ENCODE measurements at regions not wholly inside any gene's neighbourhood (a gene's known extent, or its start where the extent isn't known, plus 50 kb on each side); places are given as distances from the start of the nearest gene placed in this dataset.

GRCh38 chr18:22790545-22791309 is 142.4 kb upstream of the RBBP8 start:
- in situ Hi-C loops (cut with MboI; ENCODE audit: low sequenced_read_pairs, unreplicated experiment): loop anchor here (25.0 kb wide), 2 partner anchors 103 to 1422 kb away; no protein-coding TSS in a partner anchor
- no peak for DNase-seq (ENCODE audit: low spot score)
- no peak for TF ChIP-seq CTCF (IDR thresholded peaks at IDR 0.05; ENCODE audit: borderline replicate concordance, control extremely low read depth, extremely low read depth, insufficient read depth, missing control alignments)

- TF ChIP-seq CTCF (IDR thresholded peaks at IDR 0.05; ENCODE audit: borderline replicate concordance, control extremely low read depth, extremely low read depth, insufficient read depth, missing control alignments): no peak
- in situ Hi-C loops (cut with MboI; ENCODE audit: low sequenced_read_pairs, unreplicated experiment): loop anchor here (25.0 kb wide), 2 partner anchors 104 to 1421 kb away; no protein-coding TSS in a partner anchor
- no peak for DNase-seq (ENCODE audit: low spot score)
Observed at GRCh38 chr18:22791310-22791610, 141.9 kb upstream of the RBBP8 start.

GRCh38 chr18:22796113-22796512 is 137.0 kb upstream of the RBBP8 start:
- no peak for TF ChIP-seq CTCF (IDR thresholded peaks at IDR 0.05; ENCODE audit: borderline replicate concordance, control extremely low read depth, extremely low read depth, insufficient read depth, missing control alignments)
- DNase-seq (ENCODE audit: low spot score): no peak

DNA sequence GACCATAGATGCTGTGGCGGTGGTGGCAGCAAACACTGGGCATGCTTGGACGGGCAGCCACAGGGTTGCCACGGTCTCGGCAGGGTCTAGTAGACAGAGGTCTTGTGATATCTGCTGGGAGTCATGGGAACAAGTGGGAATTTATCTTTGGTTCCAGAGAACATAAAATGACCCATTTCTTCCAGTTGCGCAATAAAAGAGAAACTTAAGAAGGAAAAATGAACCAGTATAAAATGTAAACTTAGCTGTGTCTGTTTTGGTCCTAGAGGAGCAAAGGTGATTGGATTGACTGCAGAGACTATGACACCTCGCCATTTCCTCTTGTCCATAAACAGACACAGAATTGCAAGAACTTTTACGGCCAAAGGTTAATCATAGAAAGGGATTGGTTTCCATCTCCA is 132.6 kb upstream of the RBBP8 start:
- no peak for TF ChIP-seq CTCF (IDR thresholded peaks at IDR 0.05; ENCODE audit: borderline replicate concordance, control extremely low read depth, extremely low read depth, insufficient read depth, missing control alignments)
- no peak for DNase-seq (ENCODE audit: low spot score)
- in situ Hi-C loops (cut with MboI; ENCODE audit: low sequenced_read_pairs, unreplicated experiment): loop anchor here (25.0 kb wide), 2 partner anchors 187 to 587 kb away; no protein-coding TSS in a partner anchor

More at GRCh38 chr18:22796113-22796512, 137.0 kb upstream of the RBBP8 start:
- in situ Hi-C loops (cut with MboI; ENCODE audit: low sequenced_read_pairs, unreplicated experiment): loop anchor here (25.0 kb wide), 2 partner anchors 109 to 1416 kb away; no protein-coding TSS in a partner anchor

DNA sequence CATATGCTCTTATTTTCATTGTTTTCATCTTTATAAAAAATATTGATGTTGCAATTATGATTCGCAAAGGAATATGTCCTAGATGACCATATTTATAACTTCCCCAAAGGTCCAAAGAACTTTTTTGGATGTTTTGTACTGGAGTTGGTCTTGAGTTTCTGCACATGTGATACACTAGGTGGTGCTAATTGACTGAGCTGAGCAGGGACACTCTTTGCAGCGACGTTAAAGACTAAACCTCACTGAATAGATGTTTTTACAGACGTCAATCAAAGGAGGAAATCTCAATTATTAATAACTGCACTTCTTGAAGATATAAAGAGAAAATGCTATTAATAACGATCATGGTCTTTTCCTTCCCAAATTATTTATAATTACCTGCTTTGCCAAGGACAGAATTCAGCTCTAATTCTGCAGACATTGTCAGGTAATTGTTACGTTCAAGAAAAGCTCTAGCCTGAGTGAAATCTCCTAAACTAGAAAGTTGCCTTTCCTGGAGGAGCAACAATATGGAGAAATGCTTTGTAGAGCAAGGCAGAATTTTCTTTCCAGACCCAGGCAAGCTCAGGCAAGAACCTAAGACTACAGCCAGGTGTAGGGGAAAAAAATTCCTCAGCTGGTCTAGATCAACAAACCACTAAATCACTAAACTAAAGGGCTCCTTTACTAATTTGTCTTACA is 119.3 kb upstream of the RBBP8 start:
- in situ Hi-C loops (cut with MboI; ENCODE audit: low sequenced_read_pairs, unreplicated experiment): loop anchor here (25.0 kb wide), 2 partner anchors 174 to 574 kb away; no protein-coding TSS in a partner anchor
- peak; percentile 36 for DNase-seq (ENCODE audit: low spot score)

More for the DNA sequence above, 119.3 kb upstream of the RBBP8 start:
- peak; percentile 36 for TF ChIP-seq CTCF (IDR thresholded peaks at IDR 0.05; ENCODE audit: borderline replicate concordance, control extremely low read depth, extremely low read depth, insufficient read depth, missing control alignments)
